22Rv1 (cell line): ENCODE measurements at regions not wholly inside any gene's neighbourhood (a gene's known extent, or its start where the extent isn't known, plus 50 kb on each side); places are given as distances from the start of the nearest gene placed in this dataset.

ENCODE experiments used
- H3K27ac ChIP-seq: fragments of 450-650 bp; 2 replicates; pipeline ENCODE4 v1.5.1; 2017
- ZFX ChIP-seq: fragments of 450-650 bp; IDR thresholded peaks from 2 replicates; pipeline ENCODE4 v1.6.1; 2017; ENCODE audit warnings: antibody characterized with exemption, borderline replicate concordance
- TF ChIP-seq, protein P1 (sequence below): fragments of 450-650 bp; IDR thresholded peaks from 2 replicates; pipeline ENCODE4 v1.5.1; 2017; ENCODE audit warnings: mild to moderate bottlenecking

DNA sequence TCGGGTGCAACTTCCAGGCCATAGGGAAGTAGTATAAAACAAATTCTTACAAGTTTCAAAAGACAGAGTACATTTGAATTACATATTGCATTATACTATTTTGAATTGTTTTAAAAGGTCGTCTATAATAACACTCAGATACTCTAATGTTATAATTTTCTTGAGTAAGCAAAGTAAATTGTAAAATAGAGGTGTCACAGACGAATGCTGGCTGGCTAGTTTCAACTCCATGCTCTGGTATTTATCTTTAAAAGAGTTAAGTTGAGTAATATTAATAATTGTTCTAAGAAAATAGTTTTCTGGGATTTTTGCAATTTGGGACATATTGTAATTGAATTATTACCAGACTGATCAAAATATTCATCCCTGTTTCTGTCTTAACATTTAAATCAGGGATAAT is 764.9 kb downstream of the TECRL start:
- H3K27ac ChIP-seq = no peak overlapping the region
- TF ChIP-seq, protein P1, sequence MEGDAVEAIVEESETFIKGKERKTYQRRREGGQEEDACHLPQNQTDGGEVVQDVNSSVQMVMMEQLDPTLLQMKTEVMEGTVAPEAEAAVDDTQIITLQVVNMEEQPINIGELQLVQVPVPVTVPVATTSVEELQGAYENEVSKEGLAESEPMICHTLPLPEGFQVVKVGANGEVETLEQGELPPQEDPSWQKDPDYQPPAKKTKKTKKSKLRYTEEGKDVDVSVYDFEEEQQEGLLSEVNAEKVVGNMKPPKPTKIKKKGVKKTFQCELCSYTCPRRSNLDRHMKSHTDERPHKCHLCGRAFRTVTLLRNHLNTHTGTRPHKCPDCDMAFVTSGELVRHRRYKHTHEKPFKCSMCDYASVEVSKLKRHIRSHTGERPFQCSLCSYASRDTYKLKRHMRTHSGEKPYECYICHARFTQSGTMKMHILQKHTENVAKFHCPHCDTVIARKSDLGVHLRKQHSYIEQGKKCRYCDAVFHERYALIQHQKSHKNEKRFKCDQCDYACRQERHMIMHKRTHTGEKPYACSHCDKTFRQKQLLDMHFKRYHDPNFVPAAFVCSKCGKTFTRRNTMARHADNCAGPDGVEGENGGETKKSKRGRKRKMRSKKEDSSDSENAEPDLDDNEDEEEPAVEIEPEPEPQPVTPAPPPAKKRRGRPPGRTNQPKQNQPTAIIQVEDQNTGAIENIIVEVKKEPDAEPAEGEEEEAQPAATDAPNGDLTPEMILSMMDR = no peak
- no peak for TF ChIP-seq ZFX

DNA sequence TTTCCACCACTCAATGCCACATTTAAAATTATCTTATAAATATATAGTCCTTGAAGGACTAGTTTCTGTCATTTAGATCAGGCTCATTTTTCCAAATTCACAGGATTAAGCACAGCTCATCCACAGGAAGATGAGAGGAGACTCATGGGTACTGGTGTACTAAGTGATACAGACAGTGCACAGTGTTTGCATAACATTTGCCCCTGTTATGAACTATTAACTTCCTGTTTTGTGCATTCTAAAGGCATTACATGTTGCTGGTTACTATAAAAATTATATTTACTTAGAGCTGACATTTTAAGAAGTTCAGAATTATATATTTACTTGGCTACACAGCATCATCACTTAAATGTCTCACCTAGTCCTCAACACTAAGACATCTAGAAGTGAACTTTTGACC is 772.0 kb downstream of the TECRL start:
- TF ChIP-seq, protein P1 = no peak
- no peak for TF ChIP-seq ZFX
- H3K27ac ChIP-seq = no peak overlapping the region

DNA sequence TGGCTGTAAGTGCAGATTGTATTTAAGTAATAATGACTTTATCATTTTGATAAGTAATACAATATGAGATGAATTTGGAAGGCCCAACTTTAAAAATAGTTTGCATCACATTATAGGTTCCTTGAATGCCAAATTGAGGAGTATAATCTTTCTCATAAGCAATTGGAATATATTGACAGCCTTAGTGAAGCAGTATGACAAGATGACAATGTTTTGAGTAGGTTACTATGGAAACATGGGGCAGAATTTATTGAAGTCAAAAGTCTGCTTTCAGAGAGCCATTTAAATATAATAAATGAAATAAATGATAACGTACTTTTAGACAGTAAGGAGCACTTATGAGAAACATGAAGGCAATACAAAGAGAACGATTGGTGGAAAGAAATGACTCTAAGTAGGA is 776.4 kb downstream of the TECRL start:
- H3K27ac ChIP-seq = no peak overlapping the region
- TF ChIP-seq, protein P1 = no peak
- no peak for TF ChIP-seq ZFX

DNA sequence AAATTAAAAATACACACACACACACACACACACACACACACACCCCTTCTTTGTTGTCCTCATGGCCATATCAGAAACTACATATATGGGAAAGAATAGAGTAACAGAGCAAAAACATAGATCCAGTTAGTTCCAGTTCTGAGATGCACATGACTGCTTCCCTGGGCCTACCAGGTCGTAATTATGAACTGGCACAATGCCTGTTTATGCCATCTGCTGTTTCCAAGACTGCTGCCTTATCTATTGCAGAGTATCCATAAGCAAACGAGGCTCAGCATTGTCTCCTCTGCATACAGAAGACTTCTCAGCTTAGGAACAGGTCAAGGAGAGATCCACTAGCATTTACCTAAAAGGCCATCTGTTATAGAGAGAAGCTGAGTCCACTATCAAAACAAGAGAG is 789.0 kb downstream of the TECRL start:
- TF ChIP-seq, protein P1 = no peak
- TF ChIP-seq ZFX = no peak
- no peak overlapping the region for H3K27ac ChIP-seq

DNA sequence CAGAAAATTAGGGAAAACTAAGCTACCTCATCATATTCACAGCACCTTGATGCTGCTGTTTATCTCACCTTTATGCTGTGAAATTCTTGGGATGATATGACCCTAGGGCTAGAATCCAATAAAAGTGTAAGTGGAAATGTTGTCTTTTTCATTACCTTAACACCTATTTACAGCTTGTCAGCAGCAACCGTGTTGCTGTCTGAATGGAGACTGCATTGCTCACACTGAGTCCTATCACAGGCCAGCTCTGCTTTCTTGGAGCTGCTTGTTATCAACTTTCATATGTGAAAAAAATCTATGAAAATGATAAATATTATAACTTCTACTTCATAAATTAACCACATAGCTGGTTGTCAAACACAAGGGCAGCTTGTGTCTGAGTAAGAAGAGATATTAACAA is 789.5 kb downstream of the TECRL start:
- no peak overlapping the region for H3K27ac ChIP-seq
- TF ChIP-seq, protein P1 = no peak
- no peak for TF ChIP-seq ZFX

DNA sequence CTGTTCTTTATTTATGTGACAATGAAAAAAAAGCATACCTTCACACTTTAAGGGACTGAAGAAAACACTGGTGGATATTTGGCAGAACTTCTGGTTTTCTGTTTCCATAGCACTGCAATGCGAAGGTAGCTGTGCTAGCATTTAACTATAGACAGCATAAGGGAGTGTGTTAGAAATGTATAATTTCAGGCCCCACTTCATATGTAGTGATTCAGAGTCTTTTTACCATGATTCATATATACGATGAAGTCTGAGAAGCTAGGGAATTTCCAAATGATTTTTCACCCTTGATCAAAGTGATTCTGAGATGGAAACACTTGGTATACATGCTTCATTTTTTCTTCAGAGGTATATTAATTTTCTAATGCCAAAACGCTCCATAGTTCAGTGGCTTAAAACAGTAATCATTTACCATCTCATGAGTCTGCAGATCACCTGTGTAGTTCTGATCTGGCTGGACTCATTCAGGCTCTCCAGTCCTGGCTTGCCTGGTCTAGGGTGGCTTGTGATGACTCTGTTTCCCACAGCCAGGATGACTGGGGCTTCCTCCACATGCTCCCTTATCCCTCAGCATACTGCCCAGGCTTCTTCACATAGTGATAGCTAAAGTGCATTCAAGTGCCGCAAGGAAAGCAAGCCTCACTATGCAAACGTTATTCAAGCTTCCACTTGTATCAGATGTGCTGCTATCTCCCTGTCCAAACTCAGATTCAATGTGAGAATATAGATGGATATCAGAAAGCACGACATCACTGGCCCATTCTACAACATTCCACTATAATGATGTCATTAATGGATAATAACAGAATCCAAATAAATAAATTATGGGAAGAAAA is 790.1 kb downstream of the TECRL start:
- no peak for TF ChIP-seq ZFX
- H3K27ac ChIP-seq = no peak overlapping the region

DNA sequence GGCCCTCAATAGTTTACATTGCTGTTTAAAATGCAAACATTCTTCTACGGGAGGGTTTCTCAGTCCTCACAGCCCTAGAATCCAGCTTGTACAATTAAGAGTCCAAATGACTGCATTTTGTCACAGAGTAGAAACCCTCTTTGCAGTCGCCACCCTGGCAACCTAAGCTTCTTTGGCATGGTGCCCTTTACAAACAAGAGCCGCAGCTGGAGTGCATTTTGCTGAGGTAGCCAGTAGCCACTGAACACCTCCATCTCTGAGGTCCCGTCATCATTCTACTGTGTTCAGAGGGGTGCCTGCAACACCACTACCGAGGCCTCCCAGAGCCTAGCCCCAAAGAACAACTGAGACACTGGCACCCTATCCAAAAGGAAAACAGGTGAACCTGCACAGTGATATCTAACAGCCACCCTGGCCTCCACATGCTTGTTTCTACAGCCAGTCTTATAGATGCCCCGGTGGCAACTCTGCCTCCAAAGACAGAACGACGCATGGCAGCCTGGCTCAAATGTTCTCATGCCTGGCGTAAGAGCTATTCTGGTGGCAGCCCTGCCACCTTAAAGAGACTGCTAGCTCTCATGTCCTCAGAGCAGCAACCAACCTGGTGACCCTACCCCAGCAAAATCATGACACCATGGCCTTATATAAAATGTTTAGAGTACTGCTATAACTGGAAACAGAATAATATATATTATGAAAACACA is 801.9 kb downstream of the TECRL start:
- no peak for TF ChIP-seq ZFX
- TF ChIP-seq, protein P1 = no peak
- H3K27ac ChIP-seq = no peak overlapping the region
